GM12878 (cell line): ENCODE measurements at regions not wholly inside any gene's neighbourhood (a gene's known extent, or its start where the extent isn't known, plus 50 kb on each side); places are given as distances from the start of the nearest gene placed in this dataset.

Source experiments
- ATAC-seq: fragments of 200-7000 bp; cut with Tn5 transposase; 3 replicates; pipeline ENCODE4 v1.9.1; 2020; ENCODE audit warnings: mild to moderate bottlenecking, moderate library complexity
- BruUV-seq: library from RNA; stranded (reverse); fragments of 400-500 nt; replicated peaks from 2 replicates; lab custom pipeline; 2021; lab: Mats Ljungman, UMichigan
- CTCF ChIA-PET: fragments of 300-600 bp; sonication (Branson Sonifier 250); formaldehyde crosslinking; extraction: SDS; loops from one replicate; lab custom pipeline; 2021; ENCODE audit warnings: inconsistent platforms; lab: Yijun Ruan, JAX
- POLR2A ChIA-PET: fragments of 350-600 bp; formaldehyde crosslinking; extraction: SDS; loops from one replicate; lab custom pipeline; 2021; ENCODE audit warnings: inconsistent platforms; lab: Charles Lee
- RAD21 ChIA-PET: fragments of 300-600 bp; sonication (Branson Sonifier 250); formaldehyde crosslinking; loops from one replicate; lab custom pipeline; 2023; ENCODE audit warnings: antibody characterized with exemption; ENCODE audit not compliant: unreplicated experiment; lab: Charles Lee
- SMC1A ChIA-PET: fragments of 300-600 bp; sonication (Branson Sonifier 250); formaldehyde crosslinking; loops from one replicate; lab custom pipeline; 2023; ENCODE audit not compliant: unreplicated experiment, uncharacterized antibody; lab: Charles Lee
- DNase-seq: peaks from one replicate; pipeline ENCODE4 v3.0.0-alpha.2; 2011; ENCODE audit warnings: low read depth, low spot score
- FAIRE-seq: peaks from 3 replicates; lab custom pipeline; 2011; peaks lifted over from hg19 to GRCh38; lab: Jason Lieb, UNC
- H2AFZ ChIP-seq: 2 replicates; pipeline ENCODE4 v1.6.0; 2011; ENCODE audit warnings: low read depth, low read length, control low read depth; ENCODE audit not compliant: control insufficient read depth
- H3K27ac ChIP-seq: 2 replicates; pipeline ENCODE4 v1.5.1; 2011; ENCODE audit warnings: control low read depth; ENCODE audit not compliant: control insufficient read depth, insufficient read depth
- H3K27me3 ChIP-seq, 2 experiments: replicated peaks in 1 of 2; 2 replicates each; pipeline versions ENCODE4 v1.6.0 to v1.6.1; 2011; ENCODE audit warnings: low read length in 1 of 2; ENCODE audit not compliant: control insufficient read depth in 2 of 2, insufficient read depth in 2 of 2
- H3K36me3 ChIP-seq, 2 experiments: 2 replicates each; pipeline ENCODE4 v1.5.1; 2011; ENCODE audit warnings: low read length in 1 of 2; ENCODE audit not compliant: control insufficient read depth in 2 of 2, insufficient read depth in 2 of 2
- H3K4me1 ChIP-seq: 2 replicates; pipeline ENCODE4 v1.6.1; 2011; ENCODE audit warnings: mild to moderate bottlenecking, low read length, moderate library complexity, mixed read lengths; ENCODE audit not compliant: control insufficient read depth, insufficient read depth
- H3K4me2 ChIP-seq: 2 replicates; pipeline ENCODE4 v1.6.0; 2011; ENCODE audit warnings: control low read depth; ENCODE audit not compliant: control insufficient read depth, insufficient read depth
- H3K4me3 ChIP-seq: fragments of 200-600 bp; sonication (generic); 2 replicates; pipeline ENCODE4 v1.5.1; 2016
- H3K79me2 ChIP-seq: 2 replicates; pipeline ENCODE4 v1.6.0; 2011; ENCODE audit warnings: low read length; ENCODE audit not compliant: control insufficient read depth, insufficient read depth
- H3K9ac ChIP-seq: 2 replicates; pipeline ENCODE4 v1.8.0; 2011; ENCODE audit warnings: low read length, control low read depth, mixed read lengths; ENCODE audit not compliant: control insufficient read depth, insufficient read depth
- H3K9me3 ChIP-seq: replicated peaks from 3 replicates; pipeline ENCODE4 v1.5.1; 2011; ENCODE audit warnings: mild to moderate bottlenecking, low read length; ENCODE audit not compliant: control insufficient read depth, insufficient read depth
- H4K20me1 ChIP-seq: 2 replicates; pipeline ENCODE4 v1.6.0; 2011; ENCODE audit not compliant: control insufficient read depth, insufficient read depth
- CHD1 ChIP-seq: IDR thresholded peaks from 2 replicates; pipeline ENCODE4 v1.6.1; 2012; ENCODE audit warnings: low read depth, low read length, improper control_type of control experiment
- HDGF ChIP-seq: fragments of 450-650 bp; IDR thresholded peaks from 2 replicates; pipeline ENCODE4 v1.6.1; 2016; ENCODE audit warnings: antibody characterized with exemption
- MEF2B ChIP-seq: fragments of 450-650 bp; IDR thresholded peaks from 2 replicates; pipeline ENCODE4 v1.6.1; 2018; ENCODE audit warnings: mild to moderate bottlenecking, moderate library complexity; ENCODE audit not compliant: partially characterized antibody, poor library complexity, severe bottlenecking
- NBN ChIP-seq: fragments of 450-650 bp; IDR thresholded peaks from 2 replicates; pipeline ENCODE4 v1.6.1; 2016
- NRF1 ChIP-seq: conservative IDR thresholded peaks from 2 replicates; pipeline ENCODE4 v1.6.1; 2011; ENCODE audit warnings: mild to moderate bottlenecking, low read depth, low read length, improper control_type of control experiment
- POLR2AphosphoS5 ChIP-seq: IDR thresholded peaks from 2 replicates; pipeline ENCODE4 v1.6.1; 2011; ENCODE audit warnings: mild to moderate bottlenecking, low read length, inconsistent platforms
- RB1 ChIP-seq: fragments of 450-650 bp; formaldehyde crosslinking; IDR thresholded peaks from 2 replicates; pipeline ENCODE4 v1.6.1; 2017; ENCODE audit warnings: mild to moderate bottlenecking, borderline replicate concordance
- SIX5 ChIP-seq: IDR thresholded peaks from 2 replicates; pipeline ENCODE4 v1.6.1; 2011; ENCODE audit warnings: mild to moderate bottlenecking, low read depth, low read length, moderate library complexity; ENCODE audit not compliant: severe bottlenecking
- SUZ12 ChIP-seq: fragments of 200-600 bp; sonication (generic); IDR thresholded peaks from one replicate; pipeline ENCODE4 v1.6.1; 2018; ENCODE audit warnings: antibody characterized with exemption, mild to moderate bottlenecking; ENCODE audit not compliant: unreplicated experiment
- YBX1 ChIP-seq: fragments of 450-650 bp; IDR thresholded peaks from 2 replicates; pipeline ENCODE4 v1.6.1; 2016; ENCODE audit warnings: antibody characterized with exemption
- ZNF274 ChIP-seq: IDR thresholded peaks from one replicate; pipeline ENCODE4 v1.8.0; 2011; ENCODE audit not compliant: insufficient read length, insufficient read depth
- WGBS: methylation state at CpG from one replicate; pipeline ENCODE4 v1.1.6; 2016; ENCODE audit warnings: low lambda C conversion rate; ENCODE audit not compliant: insufficient replicate concordance, insufficient coverage; ENCODE audit errors: missing lambda C conversion rate; 5-methylcytosine and 5-hydroxymethylcytosine counted together
- in situ Hi-C: fragments of 300-500 bp; cut with MboI; formaldehyde crosslinking; loops from 9 replicates; pipeline ENCODE4 v1.14.3; 2018; ENCODE audit warnings: mixed read lengths
- intact Hi-C: fragments of 100-400 bp; cut with micrococcal nuclease; formaldehyde crosslinking; loops from one replicate; pipeline ENCODE4 v1.14.2; 2022; ENCODE audit not compliant: unreplicated experiment
- TF ChIP-seq, protein P1 (sequence below): fragments of 450-650 bp; IDR thresholded peaks from 2 replicates; pipeline ENCODE4 v1.6.1; 2016; ENCODE audit warnings: mild to moderate bottlenecking
- TF ChIP-seq, protein P2 (sequence below): fragments of 450-650 bp; IDR thresholded peaks from 2 replicates; pipeline ENCODE4 v1.6.1; 2017; ENCODE audit warnings: borderline replicate concordance
- TF ChIP-seq, protein P3 (sequence below), 3 experiments: IDR thresholded peaks in 2 of 3; conservative IDR thresholded peaks in 1 of 3; 2 replicates each; pipeline ENCODE4 v1.5.1; 2011; ENCODE audit warnings: low read depth in 3 of 3, low read length in 3 of 3, mild to moderate bottlenecking in 3 of 3, control low read depth in 2 of 3, moderate library complexity in 2 of 3, inconsistent platforms in 1 of 3, mixed read lengths in 1 of 3; ENCODE audit not compliant: control insufficient read depth in 2 of 3, insufficient read depth in 1 of 3; ENCODE audit errors: extremely low read depth in 1 of 3

DNA sequence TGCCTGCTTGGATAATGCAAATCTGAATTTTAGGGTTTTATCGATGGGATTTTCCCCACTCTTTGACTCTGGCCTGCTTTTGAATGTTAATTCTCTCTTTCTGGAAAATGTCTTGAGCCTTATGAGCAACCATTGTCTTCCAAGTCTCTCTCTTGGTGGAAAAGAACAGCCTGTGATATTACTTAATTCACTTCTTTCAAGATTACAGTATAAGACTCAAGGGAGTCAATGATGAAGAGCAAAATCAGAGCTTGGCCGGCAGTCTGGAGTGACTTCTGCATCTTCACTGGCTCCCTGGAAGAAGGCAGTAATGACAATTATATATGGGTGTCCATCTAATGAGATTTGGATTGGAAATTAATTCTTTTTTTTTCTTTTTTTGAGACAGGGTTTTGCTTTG lies 122.9 kb upstream of the ZEB2 start:
- Histone ChIP-seq H3K79me2 (no peaks in the 10 kb centered on the region), H3K27me3 (peaks cover 0 to 2% of the 10 kb centered on the region in 2 experiments; a peak in 1 of 4 replicates), H3K36me3 (no peaks in the 10 kb centered on the region), H3K4me1 (no peaks in the 10 kb centered on the region), H3K4me2 (no peak overlapping the region)
- RAD21 ChIA-PET: no interaction called here
- FAIRE-seq: no peak
- intact Hi-C loops (no loop called here), in situ Hi-C loops (no loop called here)
- POLR2A ChIA-PET: no interaction called here
- no peak for DNase-seq
- no peak for ATAC-seq
- CTCF ChIA-PET: no interaction called here
- TF ChIP-seq, protein P1, sequence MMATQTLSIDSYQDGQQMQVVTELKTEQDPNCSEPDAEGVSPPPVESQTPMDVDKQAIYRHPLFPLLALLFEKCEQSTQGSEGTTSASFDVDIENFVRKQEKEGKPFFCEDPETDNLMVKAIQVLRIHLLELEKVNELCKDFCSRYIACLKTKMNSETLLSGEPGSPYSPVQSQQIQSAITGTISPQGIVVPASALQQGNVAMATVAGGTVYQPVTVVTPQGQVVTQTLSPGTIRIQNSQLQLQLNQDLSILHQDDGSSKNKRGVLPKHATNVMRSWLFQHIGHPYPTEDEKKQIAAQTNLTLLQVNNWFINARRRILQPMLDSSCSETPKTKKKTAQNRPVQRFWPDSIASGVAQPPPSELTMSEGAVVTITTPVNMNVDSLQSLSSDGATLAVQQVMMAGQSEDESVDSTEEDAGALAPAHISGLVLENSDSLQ: no peak
- TF ChIP-seq CHD1 (no peak), SIX5 (no peak), SUZ12 (no peak), YBX1 (no peak), NRF1 (no peak), MEF2B (no peak), HDGF (no peak), ZNF274 (no peak), NBN (no peak), RB1 (no peak), POLR2AphosphoS5 (no peak)
- TF ChIP-seq, protein P2, sequence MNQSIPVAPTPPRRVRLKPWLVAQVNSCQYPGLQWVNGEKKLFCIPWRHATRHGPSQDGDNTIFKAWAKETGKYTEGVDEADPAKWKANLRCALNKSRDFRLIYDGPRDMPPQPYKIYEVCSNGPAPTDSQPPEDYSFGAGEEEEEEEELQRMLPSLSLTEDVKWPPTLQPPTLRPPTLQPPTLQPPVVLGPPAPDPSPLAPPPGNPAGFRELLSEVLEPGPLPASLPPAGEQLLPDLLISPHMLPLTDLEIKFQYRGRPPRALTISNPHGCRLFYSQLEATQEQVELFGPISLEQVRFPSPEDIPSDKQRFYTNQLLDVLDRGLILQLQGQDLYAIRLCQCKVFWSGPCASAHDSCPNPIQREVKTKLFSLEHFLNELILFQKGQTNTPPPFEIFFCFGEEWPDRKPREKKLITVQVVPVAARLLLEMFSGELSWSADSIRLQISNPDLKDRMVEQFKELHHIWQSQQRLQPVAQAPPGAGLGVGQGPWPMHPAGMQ: no peak
- TF ChIP-seq, protein P3, sequence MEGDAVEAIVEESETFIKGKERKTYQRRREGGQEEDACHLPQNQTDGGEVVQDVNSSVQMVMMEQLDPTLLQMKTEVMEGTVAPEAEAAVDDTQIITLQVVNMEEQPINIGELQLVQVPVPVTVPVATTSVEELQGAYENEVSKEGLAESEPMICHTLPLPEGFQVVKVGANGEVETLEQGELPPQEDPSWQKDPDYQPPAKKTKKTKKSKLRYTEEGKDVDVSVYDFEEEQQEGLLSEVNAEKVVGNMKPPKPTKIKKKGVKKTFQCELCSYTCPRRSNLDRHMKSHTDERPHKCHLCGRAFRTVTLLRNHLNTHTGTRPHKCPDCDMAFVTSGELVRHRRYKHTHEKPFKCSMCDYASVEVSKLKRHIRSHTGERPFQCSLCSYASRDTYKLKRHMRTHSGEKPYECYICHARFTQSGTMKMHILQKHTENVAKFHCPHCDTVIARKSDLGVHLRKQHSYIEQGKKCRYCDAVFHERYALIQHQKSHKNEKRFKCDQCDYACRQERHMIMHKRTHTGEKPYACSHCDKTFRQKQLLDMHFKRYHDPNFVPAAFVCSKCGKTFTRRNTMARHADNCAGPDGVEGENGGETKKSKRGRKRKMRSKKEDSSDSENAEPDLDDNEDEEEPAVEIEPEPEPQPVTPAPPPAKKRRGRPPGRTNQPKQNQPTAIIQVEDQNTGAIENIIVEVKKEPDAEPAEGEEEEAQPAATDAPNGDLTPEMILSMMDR (IDR thresholded peaks at IDR 0.05 in 2 of 3, conservative IDR thresholded peaks at IDR 0.05 in 1 of 3; ENCODE audit: control insufficient read depth in 2 of 3, extremely low read depth in 1 of 3, insufficient read depth in 1 of 3, low read depth in 3 of 3, low read length in 3 of 3): no peak
- TF ChIP-seq, all 136 proteins: peak for 0
- H2AFZ ChIP-seq: no peak overlapping the region
- BruUV-seq: no TSS peak
- SMC1A ChIA-PET: no interaction called here
- WGBS: 47% methylated on average over 2 of the region's 2 CpGs
- H3K4me3 ChIP-seq: no peak overlapping the region
- H3K9ac ChIP-seq: no peak overlapping the region
- H3K27ac ChIP-seq: no peak overlapping the region
- no peaks in the 10 kb centered on the region for H3K9me3 ChIP-seq
- H4K20me1 ChIP-seq: no peaks in the 10 kb centered on the region
